SK-N-SH treated with all-trans-retinoic acid at 6 μM for 48 hours (cell line): ENCODE measurements at regions not wholly inside any gene's neighbourhood (a gene's known extent, or its start where the extent isn't known, plus 50 kb on each side); places are given as distances from the start of the nearest gene placed in this dataset.

Experiments
- ATAC-seq: fragments of 200-7000 bp; cut with Tn5 transposase; 3 replicates; pipeline ENCODE4 v1.9.1; 2020; ENCODE audit warnings: mild to moderate bottlenecking, moderate library complexity
- ARNTL ChIP-seq: fragments of 450-650 bp; formaldehyde crosslinking; IDR thresholded peaks from 2 replicates; pipeline ENCODE4 v1.5.0; 2020; ENCODE audit warnings: low read depth, mild to moderate bottlenecking, moderate library complexity, borderline replicate concordance
- BACH2 ChIP-seq: fragments of 250-450 bp; sonication (Bioruptor Pico); IDR thresholded peaks from 2 replicates; pipeline ENCODE4 v1.9.0; 2021; ENCODE audit warnings: mild to moderate bottlenecking, borderline replicate concordance
- CREB5 ChIP-seq: fragments of 250-450 bp; sonication (Bioruptor Pico); IDR thresholded peaks from 2 replicates; pipeline ENCODE4 v1.5.1; 2020; ENCODE audit warnings: low read depth, mild to moderate bottlenecking, moderate library complexity
- CSDC2 ChIP-seq: fragments of 250-450 bp; sonication (Bioruptor Pico); IDR thresholded peaks from 2 replicates; pipeline ENCODE4 v1.5.0; 2020; ENCODE audit warnings: mild to moderate bottlenecking, moderate library complexity
- CSRNP3 ChIP-seq: fragments of 250-450 bp; sonication (Bioruptor Pico); IDR thresholded peaks from 2 replicates; pipeline ENCODE4 v1.5.1; 2021; ENCODE audit warnings: mild to moderate bottlenecking, moderate library complexity
- ESRRG ChIP-seq: fragments of 250-450 bp; sonication (Bioruptor Pico); IDR thresholded peaks from 2 replicates; pipeline ENCODE4 v1.6.1; 2021; ENCODE audit warnings: mild to moderate bottlenecking
- GLIS3 ChIP-seq: fragments of 250-450 bp; sonication (Bioruptor Pico); IDR thresholded peaks from 2 replicates; pipeline ENCODE4 v1.5.0; 2020; ENCODE audit warnings: mild to moderate bottlenecking, moderate library complexity
- OSR1 ChIP-seq: fragments of 250-450 bp; sonication (Bioruptor Pico); IDR thresholded peaks from 2 replicates; pipeline ENCODE4 v1.8.0; 2022; ENCODE audit warnings: moderate library complexity, mild to moderate bottlenecking, inconsistent platforms
- PATZ1 ChIP-seq: fragments of 250-450 bp; sonication (Bioruptor Pico); IDR thresholded peaks from 2 replicates; pipeline ENCODE4 v1.8.0; 2020; ENCODE audit warnings: mild to moderate bottlenecking, moderate library complexity, borderline replicate concordance
- PPARA ChIP-seq: fragments of 250-450 bp; sonication (Bioruptor Pico); IDR thresholded peaks from 2 replicates; pipeline ENCODE4 v1.5.0; 2020; ENCODE audit warnings: mild to moderate bottlenecking, borderline replicate concordance
- RARB ChIP-seq: fragments of 250-450 bp; sonication (Bioruptor Pico); IDR thresholded peaks from 2 replicates; pipeline ENCODE4 v1.8.0; 2021; ENCODE audit warnings: mild to moderate bottlenecking, moderate library complexity
- SNAI2 ChIP-seq: fragments of 250-450 bp; sonication (Bioruptor Pico); IDR thresholded peaks from 2 replicates; pipeline ENCODE4 v1.5.0; 2020; ENCODE audit warnings: mild to moderate bottlenecking, moderate library complexity
- TCF4 ChIP-seq: fragments of 250-450 bp; sonication (Bioruptor Pico); IDR thresholded peaks from 2 replicates; pipeline ENCODE4 v1.8.0; 2021; ENCODE audit warnings: mild to moderate bottlenecking, moderate library complexity, borderline replicate concordance
- TOX ChIP-seq: fragments of 250-450 bp; sonication (Bioruptor Pico); IDR thresholded peaks from 2 replicates; pipeline ENCODE4 v1.8.0; 2021; ENCODE audit warnings: mild to moderate bottlenecking, moderate library complexity, borderline replicate concordance
- TSHZ2 ChIP-seq: fragments of 250-450 bp; sonication (Bioruptor Pico); IDR thresholded peaks from 2 replicates; pipeline ENCODE4 v1.5.0; 2020; ENCODE audit warnings: mild to moderate bottlenecking, moderate library complexity
- ZC3H10 ChIP-seq: fragments of 250-450 bp; sonication (Bioruptor Pico); IDR thresholded peaks from 2 replicates; pipeline ENCODE4 v1.5.1; 2021; ENCODE audit warnings: mild to moderate bottlenecking, moderate library complexity
- ZFP3 ChIP-seq: fragments of 250-450 bp; sonication (Bioruptor Pico); IDR thresholded peaks from 2 replicates; pipeline ENCODE4 v1.5.0; 2020; ENCODE audit warnings: mild to moderate bottlenecking, moderate library complexity
- ZFP30 ChIP-seq: fragments of 450-650 bp; formaldehyde crosslinking; IDR thresholded peaks from 2 replicates; pipeline ENCODE4 v1.5.0; 2022; ENCODE audit warnings: mild to moderate bottlenecking, moderate library complexity
- ZNF565 ChIP-seq: fragments of 450-650 bp; formaldehyde crosslinking; conservative IDR thresholded peaks from 2 replicates; pipeline ENCODE4 v1.5.0; 2020; ENCODE audit warnings: low read depth, mild to moderate bottlenecking, moderate library complexity
- ZNF70 ChIP-seq: fragments of 450-650 bp; formaldehyde crosslinking; IDR thresholded peaks from 2 replicates; pipeline ENCODE4 v1.5.0; 2020; ENCODE audit warnings: mild to moderate bottlenecking, moderate library complexity
- ZNF8 ChIP-seq: fragments of 450-650 bp; formaldehyde crosslinking; IDR thresholded peaks from 2 replicates; pipeline ENCODE4 v1.5.0; 2020; ENCODE audit warnings: mild to moderate bottlenecking, moderate library complexity
- TF ChIP-seq, protein P1 (sequence below): fragments of 250-450 bp; sonication (Bioruptor Pico); IDR thresholded peaks from 2 replicates; pipeline ENCODE4 v1.8.0; 2021; ENCODE audit warnings: low read depth, mild to moderate bottlenecking, moderate library complexity, borderline replicate concordance

DNA sequence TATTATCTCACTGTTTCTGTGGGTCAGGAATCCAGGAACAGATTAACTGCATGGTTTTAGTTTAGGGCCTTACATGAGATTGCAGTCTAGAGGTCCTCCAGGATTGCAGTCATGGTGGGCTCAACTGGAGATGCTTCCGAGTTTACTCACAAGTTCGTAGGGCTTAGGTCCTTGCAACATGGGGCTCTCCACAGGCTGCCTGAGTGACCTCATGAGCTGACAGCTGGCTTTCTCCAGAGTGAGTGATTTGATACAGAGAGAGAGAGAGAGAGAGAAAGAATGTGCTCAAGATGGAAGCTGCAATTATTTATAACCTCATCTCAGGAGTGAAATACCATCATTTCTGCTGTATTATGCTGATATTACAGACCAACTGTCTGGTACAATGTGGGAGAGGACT, 168.9 kb downstream of the GPAT3 start:
- ATAC-seq = no peak
- no peak for TF ChIP-seq SNAI2
- TF ChIP-seq ARNTL (CRISPR knock-in tag) = no peak
- TF ChIP-seq CSRNP3 (CRISPR knock-in tag) = no peak
- no peak for TF ChIP-seq ZNF565 (CRISPR knock-in tag)
- TF ChIP-seq, protein P1, sequence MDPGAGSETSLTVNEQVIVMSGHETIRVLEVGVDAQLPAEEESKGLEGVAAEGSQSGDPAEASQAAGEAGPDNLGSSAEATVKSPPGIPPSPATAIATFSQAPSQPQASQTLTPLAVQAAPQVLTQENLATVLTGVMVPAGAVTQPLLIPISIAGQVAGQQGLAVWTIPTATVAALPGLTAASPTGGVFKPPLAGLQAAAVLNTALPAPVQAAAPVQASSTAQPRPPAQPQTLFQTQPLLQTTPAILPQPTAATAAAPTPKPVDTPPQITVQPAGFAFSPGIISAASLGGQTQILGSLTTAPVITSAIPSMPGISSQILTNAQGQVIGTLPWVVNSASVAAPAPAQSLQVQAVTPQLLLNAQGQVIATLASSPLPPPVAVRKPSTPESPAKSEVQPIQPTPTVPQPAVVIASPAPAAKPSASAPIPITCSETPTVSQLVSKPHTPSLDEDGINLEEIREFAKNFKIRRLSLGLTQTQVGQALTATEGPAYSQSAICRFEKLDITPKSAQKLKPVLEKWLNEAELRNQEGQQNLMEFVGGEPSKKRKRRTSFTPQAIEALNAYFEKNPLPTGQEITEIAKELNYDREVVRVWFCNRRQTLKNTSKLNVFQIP (CRISPR knock-in tag) = no peak
- no peak for TF ChIP-seq OSR1 (CRISPR knock-in tag)
- TF ChIP-seq PATZ1 (CRISPR knock-in tag) = no peak
- no peak for TF ChIP-seq RARB
- no peak for TF ChIP-seq BACH2
- no peak for TF ChIP-seq GLIS3 (CRISPR knock-in tag)

GRCh38 chr4:83703752-83704151, 167.8 kb downstream of the GPAT3 start:
- no peak for ATAC-seq
- no peak for TF ChIP-seq SNAI2
- TF ChIP-seq TSHZ2 (CRISPR knock-in tag) = no peak
- TF ChIP-seq CSDC2 (CRISPR knock-in tag) = no peak
- TF ChIP-seq GLIS3 (CRISPR knock-in tag) = no peak
- no peak for TF ChIP-seq ARNTL (CRISPR knock-in tag)
- no peak for TF ChIP-seq ZNF8 (CRISPR knock-in tag)
- TF ChIP-seq ZNF565 (CRISPR knock-in tag) = no peak
- no peak for TF ChIP-seq ZFP3
- no peak for TF ChIP-seq TCF4 (CRISPR knock-in tag)
- TF ChIP-seq ZFP30 (CRISPR knock-in tag) = no peak
- no peak for TF ChIP-seq PATZ1 (CRISPR knock-in tag)
- no peak for TF ChIP-seq ZC3H10 (CRISPR knock-in tag)
- TF ChIP-seq ESRRG (CRISPR knock-in tag) = no peak
- TF ChIP-seq, protein P1 (CRISPR knock-in tag) = no peak
- TF ChIP-seq TOX = no peak
- TF ChIP-seq ZNF70 (CRISPR knock-in tag) = no peak
- no peak for TF ChIP-seq OSR1 (CRISPR knock-in tag)
- TF ChIP-seq CREB5 = no peak
- TF ChIP-seq BACH2 = no peak
- no peak for TF ChIP-seq PPARA (CRISPR knock-in tag)
